ENCODE measurements at regions not wholly inside any gene's neighbourhood (a gene's known extent, or its start where the extent isn't known, plus 50 kb on each side); places are given as distances from the start of the nearest gene placed in this dataset.

DNA sequence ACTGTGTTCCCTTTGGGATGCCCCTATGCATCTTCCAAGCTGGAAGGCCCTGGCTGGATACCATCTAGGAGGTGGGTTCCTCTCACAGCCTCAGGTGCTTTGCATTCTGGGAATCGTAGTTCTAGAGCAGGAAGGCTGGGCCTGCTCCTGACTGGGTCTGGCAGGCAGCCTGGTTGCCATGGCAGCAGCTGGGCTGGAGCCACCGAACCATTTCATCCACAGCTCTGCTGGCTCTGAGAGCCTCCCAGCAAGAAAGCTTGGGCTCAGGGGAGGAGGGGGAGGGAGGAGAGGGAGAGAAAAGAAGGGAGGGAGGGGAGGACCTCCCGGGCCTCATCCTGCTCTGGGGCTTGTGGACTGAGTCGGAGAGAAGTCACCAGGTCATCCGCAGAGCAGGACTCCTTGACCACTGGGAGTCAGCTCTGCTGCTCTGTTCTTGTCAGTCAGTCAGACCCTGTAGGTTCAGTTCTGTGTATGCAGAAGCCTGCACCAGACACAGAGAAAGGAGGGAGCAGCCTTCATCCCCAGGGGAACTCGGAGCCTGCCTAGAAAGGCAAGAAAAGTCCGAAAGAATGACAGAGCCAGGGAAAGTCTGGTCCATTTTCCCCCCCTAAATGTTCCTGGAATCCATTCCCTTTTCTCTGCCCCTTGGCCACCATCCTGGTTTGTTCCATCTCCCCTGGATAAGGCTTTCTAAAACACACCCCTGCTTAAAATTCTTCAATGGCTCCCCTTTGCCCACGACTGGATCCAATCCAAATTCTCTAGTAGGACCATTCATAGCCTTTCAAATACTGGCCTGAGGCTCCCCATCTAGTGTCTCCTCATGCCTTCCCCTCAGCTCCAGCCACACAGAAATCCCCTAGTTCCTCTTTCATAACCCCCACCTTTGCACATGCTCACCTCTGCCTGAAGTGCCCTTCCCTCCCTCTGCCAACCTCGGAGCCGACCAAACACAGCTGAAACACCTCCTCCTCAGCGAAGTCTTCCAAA, 65.4 kb upstream of the ARAP3 start:
- DNase-seq (ENCODE audit: low read depth), result no peak

DNA sequence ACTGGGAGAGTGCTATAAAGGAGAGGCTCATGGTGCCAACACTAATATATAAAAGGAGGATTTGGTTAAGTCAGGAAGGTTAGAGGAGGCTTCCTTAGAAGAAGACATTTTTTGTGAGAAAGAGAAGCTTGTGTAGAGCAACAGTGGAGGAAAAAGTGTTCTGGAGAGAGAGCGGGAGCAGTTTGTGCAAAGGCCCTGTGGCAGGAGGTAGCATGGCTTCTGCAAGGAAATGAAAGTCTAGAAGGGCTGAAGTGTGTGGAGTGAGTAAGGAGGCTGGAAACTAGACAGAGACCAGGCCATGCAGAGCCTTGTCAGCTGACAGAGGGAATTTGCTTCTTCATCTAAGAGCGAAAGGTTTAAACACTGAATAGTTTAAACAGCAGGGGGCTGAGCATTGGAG, 64.4 kb upstream of the ARAP3 start:
- DNase-seq (ENCODE audit: low read depth), result no peak

DNA sequence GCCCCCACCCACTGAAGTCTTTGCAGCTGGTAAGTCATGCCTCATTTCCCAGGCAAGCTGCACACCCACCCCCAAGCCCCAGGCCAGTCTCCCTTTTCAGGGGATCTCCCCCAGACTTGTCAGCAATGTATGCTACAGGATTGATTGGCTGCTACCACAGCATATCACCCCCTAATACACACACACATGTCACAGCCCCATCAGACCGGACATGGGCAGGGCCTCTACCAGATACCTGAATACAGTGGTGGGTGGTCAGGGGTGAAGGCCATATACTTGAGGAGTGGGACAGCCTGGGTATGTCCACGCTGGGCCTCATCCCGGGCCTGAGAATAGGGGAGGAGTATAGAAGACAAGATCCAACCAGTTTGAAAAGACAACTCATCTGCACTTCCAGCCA, 63.4 kb upstream of the ARAP3 start:
- DNase-seq (ENCODE audit: low read depth), result no peak

DNA sequence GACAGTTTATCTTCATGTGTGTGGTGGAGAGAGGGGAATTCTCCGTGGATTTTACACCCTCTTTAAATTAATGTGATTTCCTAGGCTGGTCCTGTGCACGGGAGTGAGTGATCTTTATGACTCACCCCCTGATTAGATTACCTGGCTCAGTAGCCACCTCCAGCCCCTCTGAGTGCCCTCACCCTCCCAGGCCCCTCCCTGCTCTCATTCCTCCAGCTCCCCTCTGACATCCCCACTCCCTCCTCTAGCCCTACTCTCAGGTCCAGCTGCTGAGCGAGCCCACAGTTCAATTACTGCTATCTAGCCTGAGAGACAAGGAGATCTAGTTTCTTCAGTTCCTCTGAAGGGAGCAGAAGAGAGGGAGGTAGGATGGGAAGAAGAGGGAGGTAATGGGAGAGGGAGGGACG, 61.8 kb upstream of the ARAP3 start:
- no peak for DNase-seq (ENCODE audit: low read depth)

DNA sequence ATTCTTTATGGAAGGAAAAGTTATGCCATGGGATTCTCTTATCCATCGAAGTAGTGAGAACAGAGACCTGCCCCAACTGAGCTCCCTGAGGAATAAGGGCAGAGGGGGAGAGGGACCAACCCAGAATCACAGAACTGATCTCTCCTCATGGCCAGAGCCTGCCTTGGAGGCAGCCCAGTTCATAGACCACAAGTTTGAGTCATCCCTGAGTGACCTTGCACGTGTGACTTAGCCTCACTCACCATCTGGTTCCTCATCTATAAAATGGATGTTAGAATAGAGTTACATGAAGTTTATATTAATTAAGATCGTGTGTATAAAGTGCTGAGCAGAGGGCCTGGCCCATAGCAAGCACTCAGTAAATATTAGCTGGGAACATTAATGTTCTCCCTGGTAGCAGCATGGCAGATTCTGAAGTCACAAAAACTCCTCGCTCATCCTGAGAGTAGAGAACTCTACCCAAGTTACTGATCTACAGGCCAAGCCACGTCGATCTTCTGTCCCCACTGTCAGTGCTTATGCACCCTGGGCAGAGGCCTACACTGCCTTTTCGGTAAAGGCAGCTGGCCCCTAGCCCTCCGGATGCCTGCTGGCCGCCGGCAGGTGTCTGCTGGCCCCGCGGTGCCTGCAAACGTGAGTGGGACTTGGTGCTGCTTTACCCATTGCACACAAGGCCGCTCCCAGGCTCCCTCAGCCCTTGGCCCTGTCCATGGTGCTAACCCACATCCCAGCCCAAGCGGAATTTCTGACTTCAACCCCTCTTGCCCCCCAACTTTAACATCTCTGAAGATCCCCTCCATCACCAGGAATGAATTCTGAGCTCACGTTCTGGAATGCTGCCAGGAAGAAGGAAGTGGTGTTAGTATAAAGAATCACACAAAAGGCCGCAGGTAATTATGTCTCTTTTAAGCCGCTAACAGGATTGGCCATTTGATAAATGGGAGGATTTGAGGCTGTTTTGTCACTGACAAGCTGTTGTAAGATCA, 61.1 kb upstream of the ARAP3 start:
- DNase-seq (ENCODE audit: low read depth), result no peak

DNA sequence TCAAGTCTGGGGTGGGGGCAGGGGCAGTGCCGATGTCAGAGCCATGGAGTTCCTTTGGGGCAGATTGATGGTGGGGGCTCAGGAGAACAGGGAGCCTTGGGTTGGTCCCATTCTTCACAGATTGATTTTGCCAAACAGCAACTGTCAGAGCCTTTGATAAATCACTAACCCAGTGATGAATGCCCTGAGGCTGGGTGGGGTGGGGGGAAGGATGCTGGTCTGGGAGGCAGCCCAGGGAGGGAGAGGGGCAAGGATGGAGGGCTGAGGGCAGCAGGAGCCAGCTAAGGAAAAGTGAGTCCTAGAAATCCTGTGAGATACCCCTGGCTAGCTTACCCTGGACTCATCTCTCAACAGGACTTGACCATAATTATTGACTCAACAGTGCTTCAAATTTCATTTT, 60.1 kb upstream of the ARAP3 start:
- DNase-seq (ENCODE audit: low read depth), result no peak

DNA sequence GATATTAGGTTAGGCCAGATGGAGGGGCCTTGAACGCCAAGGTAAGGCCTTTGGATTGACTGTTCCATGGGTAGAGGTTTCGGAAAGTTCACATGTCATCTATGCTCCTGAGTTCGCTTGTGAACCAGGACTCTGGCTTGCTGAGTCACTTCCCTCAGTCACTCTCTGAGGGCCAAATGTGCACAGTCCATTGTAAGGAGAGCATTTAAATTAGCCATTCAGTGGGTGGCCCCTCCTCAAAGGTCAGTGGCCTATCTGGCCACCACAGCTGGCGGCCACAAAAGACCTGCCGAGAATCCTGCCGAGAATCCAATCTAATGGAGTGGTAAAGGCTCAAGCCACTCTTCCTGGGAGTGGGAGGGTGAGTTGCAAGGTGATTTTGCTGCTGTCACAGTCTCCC, 58.9 kb upstream of the ARAP3 start:
- DNase-seq (ENCODE audit: low read depth), result no peak

DNA sequence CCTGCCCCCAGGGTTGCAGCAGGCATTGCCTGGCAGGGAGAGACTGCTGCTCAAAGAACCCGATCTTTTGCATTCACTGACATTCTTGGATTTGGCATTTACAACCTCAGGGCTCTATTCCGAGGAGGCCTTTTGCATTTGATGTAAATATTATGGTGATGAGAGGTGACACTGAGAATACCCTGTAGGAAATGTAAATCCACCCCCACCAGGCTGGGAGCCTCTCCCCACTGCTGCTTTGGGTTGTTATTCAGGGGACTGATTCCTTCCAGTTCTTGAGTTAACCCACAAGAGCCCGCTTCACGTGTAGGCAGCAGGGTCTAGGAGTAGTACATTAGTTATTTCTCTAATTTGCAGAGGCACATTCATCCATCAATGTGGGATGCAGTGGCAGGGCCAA, 55.5 kb upstream of the ARAP3 start:
- no peak for DNase-seq (ENCODE audit: low read depth)

DNA sequence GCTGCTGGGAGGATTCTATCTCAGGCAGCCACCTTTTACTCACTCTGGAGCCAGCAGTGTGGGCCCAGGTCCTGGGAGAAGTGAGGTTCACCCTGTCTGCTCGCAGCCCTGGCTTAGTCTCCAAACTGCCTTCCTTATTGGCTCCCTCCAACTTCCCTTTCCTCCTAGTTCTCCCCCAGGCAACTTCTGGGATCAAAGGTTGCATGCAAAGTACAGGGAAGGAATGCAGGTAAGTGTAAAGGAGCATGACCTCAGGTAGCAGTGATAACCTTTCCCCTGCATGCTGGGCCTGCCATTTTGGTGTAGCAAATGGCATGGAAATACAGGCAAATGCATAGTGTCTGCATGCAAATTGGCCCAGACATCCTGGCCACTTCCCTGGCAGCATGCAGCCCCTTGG, 53.8 kb upstream of the ARAP3 start:
- DNase-seq (ENCODE audit: low read depth), result no peak

DNA sequence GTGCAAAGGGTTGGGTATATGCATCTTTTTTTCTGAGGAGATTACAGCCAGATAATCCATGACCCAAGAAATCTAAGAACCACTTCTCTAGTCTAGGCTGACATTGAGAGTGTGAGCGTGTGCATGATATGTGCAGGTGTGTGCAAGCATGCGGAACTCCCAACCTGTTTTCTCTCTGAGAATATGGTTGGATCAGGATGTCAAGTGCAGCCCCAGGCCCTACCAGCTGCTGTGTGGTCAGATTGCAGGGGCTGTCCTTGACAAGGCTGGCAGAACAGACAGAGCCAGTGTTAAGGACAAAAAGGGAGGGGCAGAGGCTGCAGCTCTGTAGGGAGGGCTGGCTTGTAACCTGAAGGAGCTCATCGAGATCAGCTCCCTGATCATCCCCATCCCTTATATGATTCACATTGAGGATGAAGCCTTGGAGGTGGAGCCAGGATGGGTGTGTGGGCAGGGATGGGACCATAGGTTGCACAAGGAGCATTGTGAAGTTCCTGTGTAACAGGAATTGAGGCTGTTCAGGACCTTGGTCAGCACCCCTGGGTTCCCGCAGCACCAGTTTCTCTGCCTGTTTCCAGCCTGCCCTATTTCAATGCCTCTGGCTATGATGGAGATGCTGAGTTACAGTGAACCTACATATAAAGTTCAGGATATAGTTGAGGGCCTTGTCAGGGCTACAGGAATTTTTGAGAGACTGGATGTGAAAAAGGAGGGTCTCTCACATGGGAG, 52.6 kb upstream of the ARAP3 start:
- peak; percentile 36 for DNase-seq (ENCODE audit: low read depth)

DNA sequence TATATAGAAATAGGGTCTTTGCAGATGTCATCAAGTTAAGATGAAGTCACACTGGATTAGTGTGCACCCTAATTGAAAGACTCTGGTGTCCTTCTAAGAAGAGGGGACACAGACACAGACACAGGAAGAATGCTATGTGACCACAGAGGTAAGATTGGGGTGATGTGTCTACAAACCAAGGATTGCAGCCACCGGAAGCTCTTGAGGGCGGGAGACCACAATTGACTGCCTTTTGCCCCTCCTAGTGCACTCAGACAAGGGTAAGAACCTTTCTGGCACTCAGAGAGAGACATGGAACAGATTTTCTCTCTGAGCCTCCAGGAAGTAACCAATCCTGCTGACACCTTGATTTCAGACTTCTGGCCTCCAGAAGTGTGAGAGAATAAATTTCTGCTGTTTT, 51.2 kb upstream of the ARAP3 start:
- DNase-seq (ENCODE audit: low read depth), result no peak

DNA sequence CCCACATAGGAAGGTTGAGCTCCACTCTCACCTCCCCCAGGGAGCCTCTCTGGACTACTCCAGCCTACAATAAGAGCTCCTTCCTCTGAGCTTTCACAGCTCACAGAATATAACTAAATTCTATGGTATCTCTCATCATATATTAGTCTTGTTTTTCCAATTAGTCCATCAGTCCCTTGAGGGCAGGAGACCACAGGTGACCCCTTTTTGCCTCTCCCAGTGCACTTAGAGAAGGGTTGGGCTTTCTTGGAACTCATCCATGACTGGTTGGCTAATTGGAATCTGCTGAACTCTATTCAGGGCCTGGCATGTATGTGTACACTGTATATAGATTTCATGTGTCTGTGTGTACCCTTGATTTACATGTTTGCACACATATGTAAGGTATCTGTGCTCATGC, 50.4 kb upstream of the ARAP3 start:
- no peak for DNase-seq (ENCODE audit: low read depth)

Measured in forelimb muscle (tissue), 1 donor.